ENCODE measurements at regions not wholly inside any gene's neighbourhood (a gene's known extent, or its start where the extent isn't known, plus 50 kb on each side); places are given as distances from the start of the nearest gene placed in this dataset.

- DNase-seq, result no peak
Measured at GRCh38 chr6:137737836-137738596, 129.0 kb upstream of the TNFAIP3 start.

DNA sequence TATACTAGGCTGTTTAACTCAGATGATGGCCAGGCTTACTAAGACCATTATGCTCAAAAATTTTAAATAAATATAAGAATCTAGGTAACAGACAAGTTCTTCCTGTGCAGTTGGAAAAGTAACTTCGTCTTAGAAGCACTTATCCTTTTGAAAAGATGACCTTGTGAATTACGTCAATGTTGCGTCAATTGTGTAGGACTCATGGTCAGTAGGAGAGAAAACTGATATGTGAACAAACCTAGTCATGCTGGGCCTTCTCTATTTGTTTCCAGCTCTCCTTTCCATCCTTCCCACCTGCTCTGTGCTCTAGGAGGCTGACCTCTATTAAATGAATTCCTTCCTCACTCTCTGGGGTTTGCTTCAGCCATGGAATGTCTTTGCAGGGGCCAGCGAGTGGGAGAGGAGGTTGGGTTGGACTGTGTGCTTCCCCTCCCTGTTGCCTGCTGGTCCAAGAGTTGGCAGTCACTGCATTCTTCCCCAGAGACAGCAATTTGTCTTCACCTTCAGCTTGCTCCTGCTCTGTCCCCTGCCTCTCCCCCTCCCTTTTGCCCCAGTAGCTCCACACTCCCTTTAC lies 128.0 kb upstream of the TNFAIP3 start:
- DNase-seq, result no peak

GRCh38 chr6:137739544-137739943 lies 127.5 kb upstream of the TNFAIP3 start:
- no peak for DNase-seq

GRCh38 chr6:137740091-137740755 lies 126.8 kb upstream of the TNFAIP3 start:
- DNase-seq, result no peak

GRCh38 chr6:137740967-137741761 lies 125.9 kb upstream of the TNFAIP3 start:
- DNase-seq, result no peak

- no peak for DNase-seq
Measured at GRCh38 chr6:137743493-137743892, 123.6 kb upstream of the TNFAIP3 start.

DNA sequence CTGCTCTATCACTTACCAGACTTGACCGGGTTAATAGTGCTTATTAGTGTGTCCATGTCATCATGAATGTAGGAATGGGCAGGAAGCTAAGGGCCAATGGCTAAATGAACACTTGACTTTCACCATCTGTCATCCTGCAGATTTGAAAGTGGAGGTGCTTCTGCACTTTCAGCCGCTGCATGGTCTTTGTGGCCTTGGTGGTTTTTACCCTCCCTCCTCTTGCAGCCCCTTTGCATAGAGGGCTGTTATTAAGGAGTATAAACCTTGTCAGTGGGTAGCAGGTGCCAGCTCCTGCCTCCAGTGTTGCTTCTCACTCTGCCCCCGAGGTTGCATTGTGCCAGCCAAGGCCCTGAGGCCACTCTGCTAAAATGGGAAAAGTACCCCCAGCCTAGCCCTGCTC lies 122.2 kb upstream of the TNFAIP3 start:
- DNase-seq, result no peak

- no peak for DNase-seq
Measured at GRCh38 chr6:137745321-137745720, 121.7 kb upstream of the TNFAIP3 start.

DNA sequence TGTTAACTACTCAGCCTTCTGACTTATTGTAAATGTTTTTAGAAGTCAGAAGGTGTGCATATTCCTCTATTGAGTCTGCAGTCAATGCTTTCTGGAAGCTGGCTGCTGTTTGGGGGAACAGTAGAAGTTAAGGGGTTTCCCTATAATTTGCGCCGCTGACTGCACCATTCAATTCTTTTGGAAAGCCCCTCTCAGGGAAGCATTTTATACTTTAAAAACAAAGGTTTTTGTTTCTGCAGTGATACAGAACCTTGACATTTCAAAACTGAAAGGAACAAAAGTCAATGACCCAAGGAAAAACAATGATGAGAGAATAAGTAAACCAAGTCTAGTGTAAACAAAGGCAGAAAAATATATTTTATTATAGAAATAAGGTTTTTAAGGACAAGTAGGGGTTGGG lies 120.8 kb upstream of the TNFAIP3 start:
- DNase-seq, result no peak

- no peak for DNase-seq
Measured at GRCh38 chr6:137749696-137750211, 117.3 kb upstream of the TNFAIP3 start.

- DNase-seq, result no peak
Measured at GRCh38 chr6:137750297-137750696, 116.8 kb upstream of the TNFAIP3 start.

DNA sequence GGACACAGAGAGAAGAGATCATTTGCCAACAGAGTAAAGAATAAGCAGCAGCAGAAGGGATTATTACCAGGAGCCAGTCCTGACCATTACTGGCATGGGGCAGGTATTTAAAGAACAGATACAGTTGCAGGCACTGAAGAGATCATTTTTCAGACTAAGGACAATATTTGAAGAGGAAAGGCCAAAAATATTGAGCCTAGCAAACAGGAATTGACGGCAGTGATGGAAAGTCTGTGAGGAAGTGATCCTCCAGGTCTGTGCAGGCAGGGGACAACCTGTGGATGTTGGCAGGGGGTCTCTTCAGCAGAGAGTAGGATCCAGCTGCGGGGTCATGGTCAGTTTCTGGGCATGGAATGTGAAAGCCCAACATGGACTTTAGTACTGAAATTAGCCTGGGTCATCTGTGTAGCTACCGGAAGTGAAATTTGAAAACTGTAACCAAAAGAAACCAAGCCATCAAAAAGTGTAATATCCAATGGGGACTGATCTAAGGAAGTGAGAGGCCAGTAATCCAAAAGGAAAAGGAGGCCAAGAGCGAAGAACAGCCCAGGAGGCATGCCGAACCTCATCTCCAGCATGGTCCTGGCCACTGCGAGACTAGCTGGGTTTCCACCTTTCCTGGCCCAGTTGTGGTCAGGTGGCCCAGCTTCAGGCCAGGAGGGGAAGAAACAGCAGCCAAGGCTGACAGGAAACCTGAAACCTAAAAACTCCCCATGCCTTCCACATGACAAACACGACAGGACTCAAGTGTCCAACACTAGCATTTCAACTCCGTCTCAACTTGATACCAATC lies 115.1 kb upstream of the TNFAIP3 start:
- no peak for DNase-seq

DNA sequence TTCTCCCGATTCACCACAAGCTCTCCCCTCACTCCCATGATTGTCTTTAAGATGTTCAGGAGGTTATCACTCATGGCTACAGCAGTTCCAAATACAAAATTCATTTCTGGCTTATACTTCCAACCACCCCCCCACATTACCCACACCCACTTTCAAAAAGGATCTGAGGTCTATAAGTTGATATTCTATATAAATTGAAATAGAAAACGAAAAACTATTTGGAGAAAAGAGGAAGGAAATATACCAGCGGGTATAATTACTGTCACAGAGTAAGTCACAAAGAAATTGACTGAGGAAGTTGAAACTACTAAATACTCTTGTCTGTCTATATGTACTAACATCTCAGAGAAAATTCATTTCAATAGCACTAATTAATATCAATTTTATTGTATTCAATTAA lies 112.7 kb upstream of the TNFAIP3 start:
- DNase-seq, result peak; percentile 56 to 69

- no peak for DNase-seq
Measured at GRCh38 chr6:137754866-137755265, 112.2 kb upstream of the TNFAIP3 start.

GRCh38 chr6:137755284-137755683 lies 111.8 kb upstream of the TNFAIP3 start:
- peak in 1 of 2 experiments; percentile 6 for DNase-seq

DNA sequence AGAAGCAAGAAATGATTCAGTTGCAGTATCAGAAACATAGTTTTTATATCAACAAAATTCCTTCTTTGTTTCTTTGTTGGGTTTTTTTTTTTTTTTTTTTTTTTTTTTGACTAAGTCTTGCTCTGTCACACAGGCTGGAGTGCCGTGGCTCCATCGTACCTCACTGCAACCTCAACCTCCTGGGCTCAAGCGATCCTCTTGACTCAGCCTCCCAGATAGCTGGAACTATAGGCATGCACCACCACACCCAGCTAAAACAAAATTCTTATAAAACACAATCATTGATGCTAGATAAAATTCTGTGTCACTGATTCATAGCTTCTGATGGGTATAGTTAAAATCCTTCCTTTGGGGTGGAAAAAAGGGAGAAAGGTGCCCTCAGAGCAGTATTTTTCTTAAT lies 110.3 kb upstream of the TNFAIP3 start:
- DNase-seq, result no peak

GRCh38 chr6:137758661-137759060 lies 108.4 kb upstream of the TNFAIP3 start:
- no peak for DNase-seq

DNA sequence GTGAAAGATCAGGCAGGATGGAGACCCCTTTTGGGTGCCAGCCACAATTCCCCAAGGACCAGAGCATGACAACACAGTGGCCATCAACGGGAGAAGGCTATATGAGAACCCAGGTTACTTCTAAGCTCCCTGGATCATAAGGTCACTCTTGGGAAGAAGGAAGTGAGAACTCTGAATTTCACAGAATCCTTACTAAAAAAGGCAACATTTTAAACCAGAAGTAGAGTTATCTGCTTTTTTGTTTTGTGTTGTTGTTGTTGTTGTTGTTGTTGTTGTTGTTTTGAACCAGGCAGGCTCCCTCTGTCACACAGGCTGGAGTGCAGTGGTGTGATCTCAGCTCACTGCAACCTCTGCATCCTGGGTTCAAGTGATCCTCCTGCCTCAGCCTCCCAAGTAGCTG lies 107.4 kb upstream of the TNFAIP3 start:
- no peak for DNase-seq

DNA sequence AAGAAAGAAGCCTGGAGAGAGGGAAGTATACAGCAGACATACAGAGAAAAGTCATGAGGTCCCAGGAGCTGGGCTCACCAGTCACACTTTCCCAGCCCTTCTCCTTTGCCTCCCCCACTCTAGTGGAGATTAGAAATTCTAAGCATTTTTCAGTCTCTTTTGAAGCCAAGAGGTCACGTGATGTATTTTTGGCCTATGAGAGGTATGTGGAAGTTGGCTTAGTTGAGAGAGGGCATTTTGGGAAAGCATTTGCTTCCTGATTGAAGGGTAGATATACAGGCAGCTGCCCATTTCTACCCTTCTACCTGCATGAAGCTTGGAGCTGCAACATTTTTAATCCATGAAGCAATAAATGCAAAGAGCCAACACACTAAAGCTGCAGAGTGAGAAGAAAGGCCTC lies 106.0 kb upstream of the TNFAIP3 start:
- no peak for DNase-seq

GRCh38 chr6:137761487-137761886 lies 105.6 kb upstream of the TNFAIP3 start:
- no peak for DNase-seq

- no peak for DNase-seq
Measured at GRCh38 chr6:137762168-137763090, 104.6 kb upstream of the TNFAIP3 start.
